SK-N-SH treated with all-trans-retinoic acid at 6 μM for 48 hours (cell line): ENCODE measurements at regions not wholly inside any gene's neighbourhood (a gene's known extent, or its start where the extent isn't known, plus 50 kb on each side); places are given as distances from the start of the nearest gene placed in this dataset.
A peak's percentile ranks its signal among the peaks of the same experiment; 100 is the strongest.

Experiments
- ATAC-seq: fragments of 200-7000 bp; cut with Tn5 transposase; 3 replicates; pipeline ENCODE4 v1.9.1; 2020; ENCODE audit warnings: mild to moderate bottlenecking, moderate library complexity
- ARNTL ChIP-seq: fragments of 450-650 bp; formaldehyde crosslinking; IDR thresholded peaks from 2 replicates; pipeline ENCODE4 v1.5.0; 2020; ENCODE audit warnings: low read depth, mild to moderate bottlenecking, moderate library complexity, borderline replicate concordance
- CSDC2 ChIP-seq: fragments of 250-450 bp; sonication (Bioruptor Pico); IDR thresholded peaks from 2 replicates; pipeline ENCODE4 v1.5.0; 2020; ENCODE audit warnings: mild to moderate bottlenecking, moderate library complexity
- ESRRG ChIP-seq: fragments of 250-450 bp; sonication (Bioruptor Pico); IDR thresholded peaks from 2 replicates; pipeline ENCODE4 v1.6.1; 2021; ENCODE audit warnings: mild to moderate bottlenecking
- GLIS3 ChIP-seq: fragments of 250-450 bp; sonication (Bioruptor Pico); IDR thresholded peaks from 2 replicates; pipeline ENCODE4 v1.5.0; 2020; ENCODE audit warnings: mild to moderate bottlenecking, moderate library complexity
- ISL1 ChIP-seq: fragments of 250-450 bp; sonication (Bioruptor Pico); IDR thresholded peaks from 2 replicates; pipeline ENCODE4 v2.1.2; 2022; ENCODE audit warnings: mild to moderate bottlenecking, moderate library complexity
- PPARA ChIP-seq: fragments of 250-450 bp; sonication (Bioruptor Pico); IDR thresholded peaks from 2 replicates; pipeline ENCODE4 v1.5.0; 2020; ENCODE audit warnings: mild to moderate bottlenecking, borderline replicate concordance
- RARB ChIP-seq: fragments of 250-450 bp; sonication (Bioruptor Pico); IDR thresholded peaks from 2 replicates; pipeline ENCODE4 v1.8.0; 2021; ENCODE audit warnings: mild to moderate bottlenecking, moderate library complexity
- SNAI2 ChIP-seq: fragments of 250-450 bp; sonication (Bioruptor Pico); IDR thresholded peaks from 2 replicates; pipeline ENCODE4 v1.5.0; 2020; ENCODE audit warnings: mild to moderate bottlenecking, moderate library complexity
- TCF4 ChIP-seq: fragments of 250-450 bp; sonication (Bioruptor Pico); IDR thresholded peaks from 2 replicates; pipeline ENCODE4 v1.8.0; 2021; ENCODE audit warnings: mild to moderate bottlenecking, moderate library complexity, borderline replicate concordance
- TOX ChIP-seq: fragments of 250-450 bp; sonication (Bioruptor Pico); IDR thresholded peaks from 2 replicates; pipeline ENCODE4 v1.8.0; 2021; ENCODE audit warnings: mild to moderate bottlenecking, moderate library complexity, borderline replicate concordance
- ZC3H10 ChIP-seq: fragments of 250-450 bp; sonication (Bioruptor Pico); IDR thresholded peaks from 2 replicates; pipeline ENCODE4 v1.5.1; 2021; ENCODE audit warnings: mild to moderate bottlenecking, moderate library complexity
- ZFP3 ChIP-seq: fragments of 250-450 bp; sonication (Bioruptor Pico); IDR thresholded peaks from 2 replicates; pipeline ENCODE4 v1.5.0; 2020; ENCODE audit warnings: mild to moderate bottlenecking, moderate library complexity
- ZFP30 ChIP-seq: fragments of 450-650 bp; formaldehyde crosslinking; IDR thresholded peaks from 2 replicates; pipeline ENCODE4 v1.5.0; 2022; ENCODE audit warnings: mild to moderate bottlenecking, moderate library complexity
- ZNF565 ChIP-seq: fragments of 450-650 bp; formaldehyde crosslinking; conservative IDR thresholded peaks from 2 replicates; pipeline ENCODE4 v1.5.0; 2020; ENCODE audit warnings: low read depth, mild to moderate bottlenecking, moderate library complexity
- ZNF70 ChIP-seq: fragments of 450-650 bp; formaldehyde crosslinking; IDR thresholded peaks from 2 replicates; pipeline ENCODE4 v1.5.0; 2020; ENCODE audit warnings: mild to moderate bottlenecking, moderate library complexity
- ZNF8 ChIP-seq: fragments of 450-650 bp; formaldehyde crosslinking; IDR thresholded peaks from 2 replicates; pipeline ENCODE4 v1.5.0; 2020; ENCODE audit warnings: mild to moderate bottlenecking, moderate library complexity
- TF ChIP-seq, protein P1 (sequence below): fragments of 250-450 bp; sonication (Bioruptor Pico); IDR thresholded peaks from 2 replicates; pipeline ENCODE4 v1.5.1; 2020; ENCODE audit warnings: low read depth, mild to moderate bottlenecking, moderate library complexity
- TF ChIP-seq, protein P2 (sequence below): fragments of 250-450 bp; sonication (Bioruptor Pico); IDR thresholded peaks from 2 replicates; pipeline ENCODE4 v1.8.0; 2020; ENCODE audit warnings: mild to moderate bottlenecking, moderate library complexity, borderline replicate concordance
- TF ChIP-seq, protein P3 (sequence below): fragments of 250-450 bp; sonication (Bioruptor Pico); IDR thresholded peaks from 2 replicates; pipeline ENCODE4 v1.5.1; 2021; ENCODE audit warnings: mild to moderate bottlenecking, moderate library complexity
- TF ChIP-seq, protein P4 (sequence below): fragments of 250-450 bp; sonication (Bioruptor Pico); IDR thresholded peaks from 2 replicates; pipeline ENCODE4 v1.5.0; 2020; ENCODE audit warnings: mild to moderate bottlenecking, moderate library complexity

DNA sequence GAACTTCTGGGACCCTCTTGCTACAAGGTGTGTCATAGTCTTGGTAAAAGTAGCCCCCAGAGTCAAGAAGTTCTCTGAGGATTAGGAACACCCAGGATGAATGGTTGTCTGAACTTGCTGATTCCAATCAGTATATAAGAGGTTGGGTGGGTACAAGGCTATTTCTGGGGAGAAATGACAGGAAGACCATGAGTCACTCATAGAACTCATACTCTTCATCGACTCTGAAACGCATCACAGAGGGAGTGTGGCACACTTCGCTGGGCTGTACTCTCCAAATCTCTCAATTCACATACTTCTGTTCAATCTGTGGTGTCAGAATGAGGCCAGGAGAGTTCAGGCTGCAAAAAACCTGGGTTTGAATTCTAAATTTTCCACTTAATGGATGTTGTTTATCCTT is 193.2 kb upstream of the LEF1 start:
- no peak for TF ChIP-seq GLIS3 (CRISPR knock-in tag)
- TF ChIP-seq ISL1 (CRISPR knock-in tag) = no peak
- TF ChIP-seq ZNF565 (CRISPR knock-in tag) = no peak

DNA sequence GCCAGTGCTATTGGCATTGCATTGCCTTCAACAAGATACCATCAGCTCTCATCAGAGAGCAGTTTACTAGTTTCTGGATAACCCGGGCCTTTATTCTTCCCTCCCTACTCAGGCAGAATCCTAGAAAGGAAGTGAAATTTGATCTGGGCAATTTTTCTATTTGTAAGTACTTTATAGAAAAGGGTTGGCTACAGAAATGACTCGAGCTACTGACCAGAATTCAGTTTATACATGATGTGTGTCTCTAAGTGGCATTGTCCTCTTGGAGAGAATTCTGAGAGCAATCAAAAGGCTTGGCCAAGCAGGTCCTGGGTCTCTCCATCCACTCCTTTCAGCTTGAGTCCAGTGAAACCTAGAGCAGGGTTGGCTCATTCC is 192.7 kb upstream of the LEF1 start:
- no peak for ATAC-seq
- TF ChIP-seq ZC3H10 (CRISPR knock-in tag) = no peak
- no peak for TF ChIP-seq TOX (CRISPR knock-in tag)
- no peak for TF ChIP-seq TCF4
- no peak for TF ChIP-seq ZNF565 (CRISPR knock-in tag)
- no peak for TF ChIP-seq ZNF8 (CRISPR knock-in tag)
- TF ChIP-seq ISL1 (CRISPR knock-in tag) = no peak
- TF ChIP-seq, protein P1, sequence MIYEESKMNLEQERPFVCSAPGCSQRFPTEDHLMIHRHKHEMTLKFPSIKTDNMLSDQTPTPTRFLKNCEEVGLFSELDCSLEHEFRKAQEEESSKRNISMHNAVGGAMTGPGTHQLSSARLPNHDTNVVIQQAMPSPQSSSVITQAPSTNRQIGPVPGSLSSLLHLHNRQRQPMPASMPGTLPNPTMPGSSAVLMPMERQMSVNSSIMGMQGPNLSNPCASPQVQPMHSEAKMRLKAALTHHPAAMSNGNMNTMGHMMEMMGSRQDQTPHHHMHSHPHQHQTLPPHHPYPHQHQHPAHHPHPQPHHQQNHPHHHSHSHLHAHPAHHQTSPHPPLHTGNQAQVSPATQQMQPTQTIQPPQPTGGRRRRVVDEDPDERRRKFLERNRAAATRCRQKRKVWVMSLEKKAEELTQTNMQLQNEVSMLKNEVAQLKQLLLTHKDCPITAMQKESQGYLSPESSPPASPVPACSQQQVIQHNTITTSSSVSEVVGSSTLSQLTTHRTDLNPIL (CRISPR knock-in tag) = no peak
- TF ChIP-seq ARNTL (CRISPR knock-in tag) = no peak
- TF ChIP-seq ZFP3 = no peak
- TF ChIP-seq, protein P2, sequence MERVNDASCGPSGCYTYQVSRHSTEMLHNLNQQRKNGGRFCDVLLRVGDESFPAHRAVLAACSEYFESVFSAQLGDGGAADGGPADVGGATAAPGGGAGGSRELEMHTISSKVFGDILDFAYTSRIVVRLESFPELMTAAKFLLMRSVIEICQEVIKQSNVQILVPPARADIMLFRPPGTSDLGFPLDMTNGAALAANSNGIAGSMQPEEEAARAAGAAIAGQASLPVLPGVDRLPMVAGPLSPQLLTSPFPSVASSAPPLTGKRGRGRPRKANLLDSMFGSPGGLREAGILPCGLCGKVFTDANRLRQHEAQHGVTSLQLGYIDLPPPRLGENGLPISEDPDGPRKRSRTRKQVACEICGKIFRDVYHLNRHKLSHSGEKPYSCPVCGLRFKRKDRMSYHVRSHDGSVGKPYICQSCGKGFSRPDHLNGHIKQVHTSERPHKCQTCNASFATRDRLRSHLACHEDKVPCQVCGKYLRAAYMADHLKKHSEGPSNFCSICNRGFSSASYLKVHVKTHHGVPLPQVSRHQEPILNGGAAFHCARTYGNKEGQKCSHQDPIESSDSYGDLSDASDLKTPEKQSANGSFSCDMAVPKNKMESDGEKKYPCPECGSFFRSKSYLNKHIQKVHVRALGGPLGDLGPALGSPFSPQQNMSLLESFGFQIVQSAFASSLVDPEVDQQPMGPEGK (CRISPR knock-in tag) = no peak
- TF ChIP-seq ESRRG (CRISPR knock-in tag) = no peak
- TF ChIP-seq, protein P3, sequence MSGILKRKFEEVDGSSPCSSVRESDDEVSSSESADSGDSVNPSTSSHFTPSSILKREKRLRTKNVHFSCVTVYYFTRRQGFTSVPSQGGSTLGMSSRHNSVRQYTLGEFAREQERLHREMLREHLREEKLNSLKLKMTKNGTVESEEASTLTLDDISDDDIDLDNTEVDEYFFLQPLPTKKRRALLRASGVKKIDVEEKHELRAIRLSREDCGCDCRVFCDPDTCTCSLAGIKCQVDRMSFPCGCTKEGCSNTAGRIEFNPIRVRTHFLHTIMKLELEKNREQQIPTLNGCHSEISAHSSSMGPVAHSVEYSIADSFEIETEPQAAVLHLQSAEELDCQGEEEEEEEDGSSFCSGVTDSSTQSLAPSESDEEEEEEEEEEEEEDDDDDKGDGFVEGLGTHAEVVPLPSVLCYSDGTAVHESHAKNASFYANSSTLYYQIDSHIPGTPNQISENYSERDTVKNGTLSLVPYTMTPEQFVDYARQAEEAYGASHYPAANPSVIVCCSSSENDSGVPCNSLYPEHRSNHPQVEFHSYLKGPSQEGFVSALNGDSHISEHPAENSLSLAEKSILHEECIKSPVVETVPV (CRISPR knock-in tag) = no peak

More for the DNA sequence above, 193.2 kb upstream of the LEF1 start:
- ATAC-seq = no peak

DNA sequence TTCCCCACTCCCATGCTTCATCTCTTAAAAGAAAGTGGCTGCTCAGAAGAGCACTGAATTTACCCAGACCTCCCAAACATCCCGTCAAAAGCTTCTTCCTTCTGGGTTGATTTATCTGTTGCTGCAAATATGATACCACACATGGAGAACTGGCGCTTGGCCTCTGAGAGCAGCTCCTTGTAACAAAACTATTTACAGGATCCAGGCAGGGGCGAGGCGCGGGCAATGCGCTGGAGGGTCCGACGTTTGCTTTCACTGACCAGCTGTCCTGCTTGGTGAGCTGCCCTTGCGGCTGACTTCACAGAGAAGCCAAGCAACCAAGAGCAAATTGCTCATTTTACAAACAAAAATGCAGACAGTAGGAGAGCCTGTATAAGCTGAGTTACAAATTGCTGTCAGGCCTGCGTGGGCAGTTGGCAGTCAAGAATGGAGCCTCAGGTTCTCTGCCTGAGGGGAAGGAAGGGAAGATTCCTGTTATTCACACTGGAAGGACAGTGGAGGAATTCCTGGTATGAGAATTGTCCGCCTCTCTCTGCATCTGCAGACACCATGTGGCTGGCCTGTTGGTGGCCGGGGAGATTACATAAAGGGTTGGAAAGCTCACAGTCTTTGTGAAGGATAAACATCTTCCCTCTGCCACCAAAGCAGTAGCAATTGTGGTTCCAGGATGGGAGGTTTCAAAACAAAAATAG is 192.2 kb upstream of the LEF1 start:
- ATAC-seq = no peak
- TF ChIP-seq ISL1 (CRISPR knock-in tag) (peak; percentile 28; the same call in 1 of the 2 replicates), ZC3H10 (CRISPR knock-in tag) (no peak), ZNF8 (CRISPR knock-in tag) (no peak), CSDC2 (no peak), SNAI2 (CRISPR knock-in tag) (0 out of 2 replicates have a peak, but pooled peaks have one; percentile 53), ZFP30 (CRISPR knock-in tag) (no peak), ZNF565 (CRISPR knock-in tag) (no peak)
- TF ChIP-seq, protein P1 (CRISPR knock-in tag) = no peak
- TF ChIP-seq, protein P3 (CRISPR knock-in tag) = no peak

DNA sequence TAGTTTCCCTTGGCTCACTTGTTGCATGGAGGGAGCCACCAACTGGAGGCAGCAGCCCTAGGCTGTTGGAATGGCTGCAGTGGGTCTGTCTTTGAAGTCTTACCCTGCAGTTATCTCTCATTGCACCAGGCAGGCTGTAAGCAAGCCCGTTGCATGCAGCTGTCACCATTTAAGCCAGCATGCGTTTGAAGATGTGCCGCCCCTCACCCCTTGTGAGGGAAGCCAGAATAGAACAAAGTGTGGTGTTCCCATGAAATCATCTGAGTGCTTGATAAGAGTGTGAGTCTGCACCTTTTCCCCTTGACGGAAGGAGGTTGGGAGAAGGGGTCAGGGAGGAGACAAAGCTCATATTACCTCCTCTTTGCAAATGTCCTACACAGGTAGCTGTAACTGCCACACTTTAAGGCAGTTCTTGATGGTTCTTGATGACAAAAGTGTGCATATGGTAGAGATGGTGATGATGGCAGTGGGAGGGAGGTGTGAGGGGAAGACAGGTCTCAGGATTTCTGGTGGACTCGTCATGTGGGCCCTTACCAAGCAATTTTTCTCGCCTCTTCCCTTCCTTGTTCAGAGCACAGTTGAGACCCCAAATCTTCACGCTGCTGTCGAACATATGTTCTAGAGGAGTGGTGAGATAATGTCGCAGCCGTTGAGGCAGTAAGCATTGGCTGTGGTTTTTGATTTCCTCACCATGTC is 191.4 kb upstream of the LEF1 start:
- ATAC-seq = no peak
- TF ChIP-seq, protein P3 (CRISPR knock-in tag) = no peak
- TF ChIP-seq ZNF70 (CRISPR knock-in tag) (no peak), ZC3H10 (CRISPR knock-in tag) (no peak), ZNF8 (CRISPR knock-in tag) (no peak), PPARA (CRISPR knock-in tag) (no peak), ESRRG (CRISPR knock-in tag) (no peak), TOX (CRISPR knock-in tag) (no peak), RARB (CRISPR knock-in tag) (no peak), SNAI2 (CRISPR knock-in tag) (no peak), ZNF565 (CRISPR knock-in tag) (no peak)
- TF ChIP-seq, protein P4, sequence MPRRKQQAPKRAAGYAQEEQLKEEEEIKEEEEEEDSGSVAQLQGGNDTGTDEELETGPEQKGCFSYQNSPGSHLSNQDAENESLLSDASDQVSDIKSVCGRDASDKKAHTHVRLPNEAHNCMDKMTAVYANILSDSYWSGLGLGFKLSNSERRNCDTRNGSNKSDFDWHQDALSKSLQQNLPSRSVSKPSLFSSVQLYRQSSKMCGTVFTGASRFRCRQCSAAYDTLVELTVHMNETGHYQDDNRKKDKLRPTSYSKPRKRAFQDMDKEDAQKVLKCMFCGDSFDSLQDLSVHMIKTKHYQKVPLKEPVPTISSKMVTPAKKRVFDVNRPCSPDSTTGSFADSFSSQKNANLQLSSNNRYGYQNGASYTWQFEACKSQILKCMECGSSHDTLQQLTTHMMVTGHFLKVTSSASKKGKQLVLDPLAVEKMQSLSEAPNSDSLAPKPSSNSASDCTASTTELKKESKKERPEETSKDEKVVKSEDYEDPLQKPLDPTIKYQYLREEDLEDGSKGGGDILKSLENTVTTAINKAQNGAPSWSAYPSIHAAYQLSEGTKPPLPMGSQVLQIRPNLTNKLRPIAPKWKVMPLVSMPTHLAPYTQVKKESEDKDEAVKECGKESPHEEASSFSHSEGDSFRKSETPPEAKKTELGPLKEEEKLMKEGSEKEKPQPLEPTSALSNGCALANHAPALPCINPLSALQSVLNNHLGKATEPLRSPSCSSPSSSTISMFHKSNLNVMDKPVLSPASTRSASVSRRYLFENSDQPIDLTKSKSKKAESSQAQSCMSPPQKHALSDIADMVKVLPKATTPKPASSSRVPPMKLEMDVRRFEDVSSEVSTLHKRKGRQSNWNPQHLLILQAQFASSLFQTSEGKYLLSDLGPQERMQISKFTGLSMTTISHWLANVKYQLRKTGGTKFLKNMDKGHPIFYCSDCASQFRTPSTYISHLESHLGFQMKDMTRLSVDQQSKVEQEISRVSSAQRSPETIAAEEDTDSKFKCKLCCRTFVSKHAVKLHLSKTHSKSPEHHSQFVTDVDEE = no peak
- TF ChIP-seq, protein P1 (CRISPR knock-in tag) = no peak
